Gastroesophageal sphincter (tissue), 3 donors: ENCODE measurements at regions not wholly inside any gene's neighbourhood (a gene's known extent, or its start where the extent isn't known, plus 50 kb on each side); places are given as distances from the start of the nearest gene placed in this dataset.

Experiments
- EP300 ChIP-seq: sonication (generic); formaldehyde crosslinking; IDR thresholded peaks from one replicate; pipeline ENCODE4 v1.6.1; 2017; ENCODE audit warnings: antibody characterized with exemption, mild to moderate bottlenecking
- POLR2A ChIP-seq, 2 donors: fragments of 450-650 bp; IDR thresholded peaks; one replicate each; pipeline ENCODE4 v1.6.1; 2017; ENCODE audit warnings: antibody characterized with exemption in 2 of 2, mild to moderate bottlenecking in 2 of 2, moderate library complexity in 1 of 2
- POLR2AphosphoS5 ChIP-seq: sonication (generic); formaldehyde crosslinking; IDR thresholded peaks from one replicate; pipeline ENCODE4 v1.6.1; 2017; ENCODE audit warnings: antibody characterized with exemption
- TF ChIP-seq, protein P1 (sequence below), 4 experiments: fragments of 200-600 bp in 2 of 4; fragments of 450-650 bp in 2 of 4; sonication (generic) in 1 of 4; IDR thresholded peaks; one replicate each; pipeline ENCODE4 v1.5.1; 2017 to 2019; ENCODE audit warnings: antibody characterized with exemption in 4 of 4, mild to moderate bottlenecking in 2 of 4, moderate library complexity in 2 of 4

DNA sequence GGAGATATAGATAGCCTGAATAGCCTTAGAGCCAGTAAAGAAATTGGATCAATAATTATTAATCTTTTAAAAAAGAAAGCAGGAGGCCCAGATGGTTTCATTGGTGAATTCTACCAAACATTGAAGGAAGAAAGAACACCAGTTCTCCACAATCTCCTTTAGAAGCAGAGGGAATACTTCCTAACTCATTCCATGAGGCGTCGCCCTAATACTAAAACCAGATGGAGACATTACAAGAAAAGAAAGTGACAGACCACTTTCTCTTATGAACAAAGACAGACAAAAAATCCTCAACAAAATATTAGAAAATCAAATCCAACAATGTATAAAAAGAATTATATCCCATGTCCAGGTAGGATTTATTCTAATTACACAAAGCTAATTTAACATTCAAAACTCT is 362.6 kb downstream of the BCAT1 start:
- TF ChIP-seq POLR2AphosphoS5, result no peak
- TF ChIP-seq, protein P1, sequence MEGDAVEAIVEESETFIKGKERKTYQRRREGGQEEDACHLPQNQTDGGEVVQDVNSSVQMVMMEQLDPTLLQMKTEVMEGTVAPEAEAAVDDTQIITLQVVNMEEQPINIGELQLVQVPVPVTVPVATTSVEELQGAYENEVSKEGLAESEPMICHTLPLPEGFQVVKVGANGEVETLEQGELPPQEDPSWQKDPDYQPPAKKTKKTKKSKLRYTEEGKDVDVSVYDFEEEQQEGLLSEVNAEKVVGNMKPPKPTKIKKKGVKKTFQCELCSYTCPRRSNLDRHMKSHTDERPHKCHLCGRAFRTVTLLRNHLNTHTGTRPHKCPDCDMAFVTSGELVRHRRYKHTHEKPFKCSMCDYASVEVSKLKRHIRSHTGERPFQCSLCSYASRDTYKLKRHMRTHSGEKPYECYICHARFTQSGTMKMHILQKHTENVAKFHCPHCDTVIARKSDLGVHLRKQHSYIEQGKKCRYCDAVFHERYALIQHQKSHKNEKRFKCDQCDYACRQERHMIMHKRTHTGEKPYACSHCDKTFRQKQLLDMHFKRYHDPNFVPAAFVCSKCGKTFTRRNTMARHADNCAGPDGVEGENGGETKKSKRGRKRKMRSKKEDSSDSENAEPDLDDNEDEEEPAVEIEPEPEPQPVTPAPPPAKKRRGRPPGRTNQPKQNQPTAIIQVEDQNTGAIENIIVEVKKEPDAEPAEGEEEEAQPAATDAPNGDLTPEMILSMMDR (IDR thresholded peaks at IDR 0.05), result no peak
- no peak for TF ChIP-seq POLR2A (IDR thresholded peaks at IDR 0.05)
- no peak for TF ChIP-seq EP300
